Fibroblast of pulmonary artery (primary cell): ENCODE measurements at regions not wholly inside any gene's neighbourhood (a gene's known extent, or its start where the extent isn't known, plus 50 kb on each side); places are given as distances from the start of the nearest gene placed in this dataset.

Experiments used
- DNase-seq: peaks from one replicate; pipeline ENCODE4 v3.0.0-alpha.2; 2010; ENCODE audit warnings: low read depth
- H3K4me3 ChIP-seq: replicated peaks from 2 replicates; pipeline ENCODE4 v1.5.1; 2011; ENCODE audit warnings: low read depth, mild to moderate bottlenecking, control low read depth, low read length, moderate library complexity
- TF ChIP-seq, protein P1 (sequence below): IDR thresholded peaks from 2 replicates; pipeline ENCODE4 v1.5.1; 2011; ENCODE audit warnings: mild to moderate bottlenecking, control low read depth, low read length, inconsistent platforms; ENCODE audit errors: missing control alignments

- DNase-seq: no peak
- H3K4me3 ChIP-seq: no peak overlapping the region
- TF ChIP-seq, protein P1, sequence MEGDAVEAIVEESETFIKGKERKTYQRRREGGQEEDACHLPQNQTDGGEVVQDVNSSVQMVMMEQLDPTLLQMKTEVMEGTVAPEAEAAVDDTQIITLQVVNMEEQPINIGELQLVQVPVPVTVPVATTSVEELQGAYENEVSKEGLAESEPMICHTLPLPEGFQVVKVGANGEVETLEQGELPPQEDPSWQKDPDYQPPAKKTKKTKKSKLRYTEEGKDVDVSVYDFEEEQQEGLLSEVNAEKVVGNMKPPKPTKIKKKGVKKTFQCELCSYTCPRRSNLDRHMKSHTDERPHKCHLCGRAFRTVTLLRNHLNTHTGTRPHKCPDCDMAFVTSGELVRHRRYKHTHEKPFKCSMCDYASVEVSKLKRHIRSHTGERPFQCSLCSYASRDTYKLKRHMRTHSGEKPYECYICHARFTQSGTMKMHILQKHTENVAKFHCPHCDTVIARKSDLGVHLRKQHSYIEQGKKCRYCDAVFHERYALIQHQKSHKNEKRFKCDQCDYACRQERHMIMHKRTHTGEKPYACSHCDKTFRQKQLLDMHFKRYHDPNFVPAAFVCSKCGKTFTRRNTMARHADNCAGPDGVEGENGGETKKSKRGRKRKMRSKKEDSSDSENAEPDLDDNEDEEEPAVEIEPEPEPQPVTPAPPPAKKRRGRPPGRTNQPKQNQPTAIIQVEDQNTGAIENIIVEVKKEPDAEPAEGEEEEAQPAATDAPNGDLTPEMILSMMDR: no peak
Observed at GRCh38 chr5:145233461-145233860, 601.7 kb downstream of the PRELID2 start.

DNA sequence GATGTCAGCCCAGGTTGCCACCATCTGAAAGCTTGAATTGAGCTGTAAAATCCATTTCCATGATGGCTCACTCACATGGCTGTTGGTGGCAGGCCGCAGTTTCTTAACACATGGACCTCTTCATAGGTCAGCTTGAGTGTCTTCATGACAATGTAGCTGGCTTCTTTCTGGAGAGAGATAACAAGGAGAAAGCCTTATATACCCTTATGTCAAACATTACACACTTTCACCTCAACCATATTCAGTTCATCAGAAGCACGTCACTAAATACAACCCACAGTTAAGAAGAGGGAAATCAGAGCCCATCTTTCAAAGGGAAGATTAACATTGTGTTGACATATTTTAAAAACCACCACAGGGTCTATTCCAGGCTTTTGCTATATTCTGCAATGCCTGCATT is 604.4 kb downstream of the PRELID2 start:
- TF ChIP-seq, protein P1: no peak
- no peak for DNase-seq
- no peak overlapping the region for H3K4me3 ChIP-seq

GRCh38 chr5:145228564-145228963 is 606.6 kb downstream of the PRELID2 start:
- DNase-seq: no peak
- TF ChIP-seq, protein P1: no peak
- H3K4me3 ChIP-seq: no peak overlapping the region

- no peak overlapping the region for H3K4me3 ChIP-seq
- no peak for DNase-seq
- TF ChIP-seq, protein P1: no peak
Observed at GRCh38 chr5:145227881-145228280, 607.3 kb downstream of the PRELID2 start.

GRCh38 chr5:145226726-145227125 is 608.4 kb downstream of the PRELID2 start:
- no peak overlapping the region for H3K4me3 ChIP-seq
- TF ChIP-seq, protein P1: no peak
- no peak for DNase-seq

- no peak for DNase-seq
- no peak overlapping the region for H3K4me3 ChIP-seq
- TF ChIP-seq, protein P1: no peak
Observed at GRCh38 chr5:145225529-145225928, 609.6 kb downstream of the PRELID2 start.

GRCh38 chr5:145223582-145223981 is 611.6 kb downstream of the PRELID2 start:
- TF ChIP-seq, protein P1: no peak
- no peak overlapping the region for H3K4me3 ChIP-seq
- DNase-seq: no peak
